ENCODE measurements at regions not wholly inside any gene's neighbourhood (a gene's known extent, or its start where the extent isn't known, plus 50 kb on each side); places are given as distances from the start of the nearest gene placed in this dataset.

- Histone ChIP-seq H4K20me1 (ENCODE audit: insufficient read depth) (no peaks in the 10 kb centered on the region), H3K4me3 (replicated peaks in 1 of 2; ENCODE audit: low read depth in 1 of 2, low read length in 2 of 2) (no peak overlapping the region), H3K4me1 (ENCODE audit: control insufficient read depth in 1 of 2, insufficient read depth in 2 of 2, low read length in 2 of 2) (no peaks in the 10 kb centered on the region), H3K9me2 (ENCODE audit: insufficient read depth) (no peaks in the 10 kb centered on the region), H3K4me2 (ENCODE audit: low read length) (no peak overlapping the region), H3K79me2 (ENCODE audit: insufficient read depth, low read length) (no peaks in the 10 kb centered on the region), H3K9ac (ENCODE audit: low read length) (no peak overlapping the region), H3K27ac (ENCODE audit: low read depth, low read length) (no peak overlapping the region), H3K27me3 (ENCODE audit: insufficient read depth, low read length) (no peaks in the 10 kb centered on the region), H3K36me3 (ENCODE audit: control insufficient read depth in 1 of 2, insufficient read depth in 2 of 2, low read length in 2 of 2) (no peaks in the 10 kb centered on the region), H2AFZ (ENCODE audit: low read depth, low read length, poor library complexity, severe bottlenecking) (no peak overlapping the region), H3K9me3 (ENCODE audit: control insufficient read depth in 1 of 2, insufficient read depth in 1 of 2, low read depth in 1 of 2, low read length in 2 of 2) (no peaks in the 10 kb centered on the region)
- no peak for DNase-seq (ENCODE audit: low read depth, low spot score)
- intact Hi-C loops (cut with micrococcal nuclease) = no loop called here
- CTCF ChIA-PET = no interaction called here
- no TSS peak for BruUV-seq (replicated peaks)
- TF ChIP-seq ZNF274 (IDR thresholded peaks at IDR 0.05; ENCODE audit: low read depth, low read length) = no peak
- no peak for TF ChIP-seq EZH2phosphoT487 (IDR thresholded peaks at IDR 0.05; ENCODE audit: borderline replicate concordance)
- no peak for TF ChIP-seq RAD21 (IDR thresholded peaks at IDR 0.05; ENCODE audit: low read depth)
- TF ChIP-seq JUND (IDR thresholded peaks at IDR 0.05) = no peak
- no peak for TF ChIP-seq POLR2AphosphoS5 (IDR thresholded peaks at IDR 0.05; ENCODE audit: low read depth, low read length)
- no peak for TF ChIP-seq ZFX (IDR thresholded peaks at IDR 0.05)
- no peak for TF ChIP-seq EGR1 (IDR thresholded peaks at IDR 0.05; ENCODE audit: low read depth)
- TF ChIP-seq SP1 (IDR thresholded peaks at IDR 0.05; ENCODE audit: low read depth) = no peak
- no peak for TF ChIP-seq YY1 (IDR thresholded peaks at IDR 0.05; ENCODE audit: extremely low read depth, insufficient replicate concordance, low read depth, low read length)
- no peak for TF ChIP-seq ATF3 (IDR thresholded peaks at IDR 0.05)
- no peak for TF ChIP-seq CBX3 (IDR thresholded peaks at IDR 0.05; ENCODE audit: low read depth)
- TF ChIP-seq CEBPB (IDR thresholded peaks at IDR 0.05; ENCODE audit: low read depth) = no peak
- no peak for TF ChIP-seq TCF7L2 (IDR thresholded peaks at IDR 0.05; ENCODE audit: borderline replicate concordance, extremely low read depth, insufficient read depth, insufficient read length)
- TF ChIP-seq SRF (IDR thresholded peaks at IDR 0.05; ENCODE audit: low read depth) = no peak
- TF ChIP-seq CTCF (IDR thresholded peaks at IDR 0.05 in 2 of 3, conservative IDR thresholded peaks at IDR 0.05 in 1 of 3; ENCODE audit: borderline replicate concordance in 1 of 3, insufficient read depth in 1 of 3, low read depth in 2 of 3, low read length in 2 of 3) = no peak
- ATAC-seq = no peak
- POLR2A ChIA-PET = no interaction called here
- RAD21 ChIA-PET (ENCODE audit: low non-redundant PET in 1 of 2, low total read pairs in 2 of 2, uncharacterized antibody in 2 of 2, unreplicated experiment in 2 of 2) = no interaction called here
These were observed 92.0 kb upstream of the ERCC6L2 start for GRCh38 chr9:95783426-95783975.
